ENCODE measurements at regions not wholly inside any gene's neighbourhood (a gene's known extent, or its start where the extent isn't known, plus 50 kb on each side); places are given as distances from the start of the nearest gene placed in this dataset.

- Histone ChIP-seq H3K23ac (ENCODE audit: insufficient read length, low read depth, low read length) (no peak overlapping the region), H4K5ac (ENCODE audit: insufficient read length, low read depth, low read length) (no peak overlapping the region), H3K4ac (ENCODE audit: low read depth, low read length) (no peak overlapping the region), H3K18ac (ENCODE audit: insufficient read length, low read depth, low read length) (no peak overlapping the region), H4K20me1 (ENCODE audit: control insufficient read depth, insufficient read depth, insufficient read length) (no peaks in the 10 kb centered on the region), H3K14ac (ENCODE audit: insufficient read depth, low read length) (no peak overlapping the region), H3K23me2 (ENCODE audit: insufficient read length, low read depth, low read length, poor library complexity, severe bottlenecking) (no peaks in the 10 kb centered on the region), H3K79me1 (ENCODE audit: insufficient read depth, low read depth, low read length, poor library complexity, severe bottlenecking) (no peaks in the 10 kb centered on the region), H2AFZ (ENCODE audit: low read length) (no peak overlapping the region), H2BK15ac (ENCODE audit: low read depth, low read length) (no peak overlapping the region), H3K56ac (ENCODE audit: insufficient read length, low read depth, low read length) (no peak overlapping the region), H3K27ac (ENCODE audit: insufficient read length, low read depth, low read length) (no peak overlapping the region), H3K27me3 (ENCODE audit: insufficient read depth, low read length) (no peaks in the 10 kb centered on the region), H3K79me2 (ENCODE audit: insufficient read depth, low read length) (no peaks in the 10 kb centered on the region), H4K8ac (replicated peaks; ENCODE audit: insufficient read length, low read depth, low read length) (no peak overlapping the region), H3T11ph (ENCODE audit: low read length) (no peak overlapping the region), H2BK20ac (ENCODE audit: low read depth, low read length, poor library complexity, severe bottlenecking) (no peak overlapping the region), H3K4me1 (ENCODE audit: insufficient read depth, low read length) (no peaks in the 10 kb centered on the region), H2AK5ac (ENCODE audit: insufficient read length, low read length) (no peak overlapping the region), H3K9me3 (ENCODE audit: control insufficient read depth, low read depth, low read length) (no peaks in the 10 kb centered on the region), H3K4me2 (ENCODE audit: insufficient read depth, insufficient read length, low read length) (no peak overlapping the region), H4K91ac (ENCODE audit: insufficient read length, low read depth, low read length) (no peak overlapping the region), H2BK120ac (ENCODE audit: low read depth, low read length, poor library complexity, severe bottlenecking) (no peak overlapping the region), H3K9ac (ENCODE audit: extremely low read depth, insufficient read length, low read length) (no peak overlapping the region), H2BK12ac (ENCODE audit: insufficient read length, low read depth, low read length) (no peak overlapping the region), H2BK5ac (ENCODE audit: insufficient read length, low read length) (no peak overlapping the region)
- no peak for DNase-seq
- no peak overlapping the region for H3K27ac Mint-ChIP-seq
- peaks cover 0 to 21% of the 10 kb centered on the region in 2 experiments; a peak in 3 of 5 replicates for H3K9me3 Mint-ChIP-seq
- no CpG with 5 or more reads among the region's 3 CpGs for WGBS (ENCODE audit: extremely low coverage, insufficient read length, low lambda C conversion rate)
- no peak overlapping the region for H3K4me3 Mint-ChIP-seq
- no peak for TF ChIP-seq CTCF (conservative IDR thresholded peaks at IDR 0.05)
- H3K36me3 Mint-ChIP-seq (ENCODE audit: insufficient read depth in 1 of 3, low read depth in 3 of 3) = no peaks in the 10 kb centered on the region
- no peaks in the 10 kb centered on the region for H3K4me1 Mint-ChIP-seq
- no peaks in the 10 kb centered on the region for H3K27me3 Mint-ChIP-seq (ENCODE audit: low read depth)
Observed at GRCh38 chr15:45858491-45858890, 223.7 kb downstream of the SQOR start.

Measured in H9 (cell line).